Mesodermal cell (in vitro differentiated cells): ENCODE measurements at regions not wholly inside any gene's neighbourhood (a gene's known extent, or its start where the extent isn't known, plus 50 kb on each side); places are given as distances from the start of the nearest gene placed in this dataset.
"Not testable (repeated sequence)": the region's sequence is repeated elsewhere in the genome, so short reads cannot be mapped to it uniquely, and the experiment has no call there.

Experiments used
- H3K27ac ChIP-seq: 2 replicates; pipeline ENCODE4 v1.7.0; 2013; ENCODE audit warnings: mild to moderate bottlenecking, low read depth, low read length, moderate library complexity; ENCODE audit not compliant: severe bottlenecking
- H3K36me3 ChIP-seq: 2 replicates; pipeline ENCODE4 v1.7.1; 2013; ENCODE audit warnings: mild to moderate bottlenecking, low read length, moderate library complexity; ENCODE audit not compliant: control insufficient read depth, insufficient read depth
- H3K4me1 ChIP-seq: one replicate; pipeline ENCODE4 v1.7.1; 2013; ENCODE audit warnings: mild to moderate bottlenecking, low read length; ENCODE audit not compliant: insufficient read depth, control insufficient read depth, poor library complexity, severe bottlenecking
- H3K4me3 ChIP-seq: 2 replicates; pipeline ENCODE4 v1.7.0; 2013; ENCODE audit warnings: low read length, control low read depth, mild to moderate bottlenecking; ENCODE audit not compliant: insufficient read depth, poor library complexity, severe bottlenecking; ENCODE audit errors: extremely low read depth
- H3K9me3 ChIP-seq: 2 replicates; pipeline ENCODE4 v1.7.1; 2013; ENCODE audit warnings: mild to moderate bottlenecking, low read length, moderate library complexity; ENCODE audit not compliant: control insufficient read depth
- WGBS, 2 experiments: methylation state at CpG; one replicate each; pipeline ENCODE4 v1.1.5; 2013; ENCODE audit warnings: missing lambda C conversion rate in 2 of 2; ENCODE audit not compliant: insufficient coverage in 2 of 2; 5-methylcytosine and 5-hydroxymethylcytosine counted together

GRCh38 chr16:16971042-16971441 is 499.7 kb downstream of the XYLT1 start:
- Histone ChIP-seq H3K9me3 (no peaks in the 10 kb centered on the region), H3K27ac (no peak overlapping the region), H3K36me3 (no peaks in the 10 kb centered on the region), H3K4me1 (no peaks in the 10 kb centered on the region), H3K4me3 (no peak overlapping the region)
- no CpG with 5 or more reads among the region's 1 CpG for WGBS, 2 experiments

GRCh38 chr16:16972831-16973230 is 497.9 kb downstream of the XYLT1 start:
- Histone ChIP-seq H3K27ac (no peak overlapping the region), H3K36me3 (no peaks in the 10 kb centered on the region), H3K4me3 (no peak overlapping the region), H3K4me1 (no peaks in the 10 kb centered on the region), H3K9me3 (no peaks in the 10 kb centered on the region)
- WGBS, 2 experiments = 88 to 90% methylated on average over 3 to 4 of the region's 4 CpGs

- Histone ChIP-seq H3K4me3 (no peak overlapping the region), H3K27ac (no peak overlapping the region), H3K9me3 (no peaks in the 10 kb centered on the region), H3K36me3 (no peaks in the 10 kb centered on the region), H3K4me1 (no peaks in the 10 kb centered on the region)
- 83 to 86% methylated on average over 5 of the region's 10 CpGs for WGBS, 2 experiments
These were observed 496.8 kb downstream of the XYLT1 start for GRCh38 chr16:16973707-16974591.

- Histone ChIP-seq H3K36me3 (no peaks in the 10 kb centered on the region), H3K27ac (no peak overlapping the region), H3K4me3 (no peak overlapping the region), H3K9me3 (no peaks in the 10 kb centered on the region), H3K4me1 (no peaks in the 10 kb centered on the region)
- 80 to 93% methylated on average over 3 of the region's 4 CpGs for WGBS, 2 experiments
These were observed 488.1 kb downstream of the XYLT1 start for GRCh38 chr16:16982614-16983013.

GRCh38 chr16:16983582-16983981 is 487.2 kb downstream of the XYLT1 start:
- Histone ChIP-seq H3K9me3 (no peaks in the 10 kb centered on the region), H3K27ac (no peak overlapping the region), H3K4me3 (no peak overlapping the region), H3K36me3 (no peaks in the 10 kb centered on the region), H3K4me1 (no peaks in the 10 kb centered on the region)
- WGBS, 2 experiments = 83 to 96% methylated on average over 7 of the region's 7 CpGs

GRCh38 chr16:16984091-16984490 is 486.7 kb downstream of the XYLT1 start:
- H3K36me3 ChIP-seq, H3K4me1 ChIP-seq, H3K27ac ChIP-seq, H3K4me3 ChIP-seq, H3K9me3 ChIP-seq: not testable (repeated sequence)
- WGBS, 2 experiments = 93 to 100% methylated on average over 16 to 21 of the region's 21 CpGs

GRCh38 chr16:16985707-16986106 is 485.1 kb downstream of the XYLT1 start:
- Histone ChIP-seq H3K9me3 (no peaks in the 10 kb centered on the region), H3K36me3 (no peaks in the 10 kb centered on the region), H3K4me3 (no peak overlapping the region), H3K27ac (no peak overlapping the region), H3K4me1 (no peaks in the 10 kb centered on the region)
- WGBS, 2 experiments = no CpG with 5 or more reads among the region's 1 CpG

- Histone ChIP-seq H3K9me3 (no peaks in the 10 kb centered on the region), H3K4me3 (no peak overlapping the region), H3K36me3 (no peaks in the 10 kb centered on the region), H3K4me1 (no peaks in the 10 kb centered on the region), H3K27ac (no peak overlapping the region)
- WGBS, 2 experiments = 77 to 96% methylated on average over 3 of the region's 3 CpGs
These were observed 481.8 kb downstream of the XYLT1 start for GRCh38 chr16:16988963-16989362.

GRCh38 chr16:16989368-16989767 is 481.4 kb downstream of the XYLT1 start:
- no peak overlapping the region for H3K27ac ChIP-seq
- H3K4me1 ChIP-seq = no peaks in the 10 kb centered on the region
- no peaks in the 10 kb centered on the region for H3K9me3 ChIP-seq
- H3K36me3 ChIP-seq = no peaks in the 10 kb centered on the region
- WGBS, 2 experiments = 92 to 100% methylated on average over 4 of the region's 4 CpGs
- no peak overlapping the region for H3K4me3 ChIP-seq

- H3K9me3 ChIP-seq = no peaks in the 10 kb centered on the region
- 78 to 100% methylated on average over 4 of the region's 4 CpGs for WGBS, 2 experiments
- no peak overlapping the region for H3K4me3 ChIP-seq
- no peaks in the 10 kb centered on the region for H3K4me1 ChIP-seq
- H3K36me3 ChIP-seq = no peaks in the 10 kb centered on the region
- no peak overlapping the region for H3K27ac ChIP-seq
These were observed 479.0 kb downstream of the XYLT1 start for GRCh38 chr16:16991711-16992110.

- 88 to 89% methylated on average over 9 of the region's 13 CpGs for WGBS, 2 experiments
- H3K9me3 ChIP-seq = no peaks in the 10 kb centered on the region
- H3K27ac ChIP-seq = no peak overlapping the region
- H3K4me3 ChIP-seq = no peak overlapping the region
- no peaks in the 10 kb centered on the region for H3K4me1 ChIP-seq
- no peaks in the 10 kb centered on the region for H3K36me3 ChIP-seq
These were observed 477.6 kb downstream of the XYLT1 start for GRCh38 chr16:16992975-16993765.
